Smooth muscle cell (in vitro differentiated cells): ENCODE measurements at regions not wholly inside any gene's neighbourhood (a gene's known extent, or its start where the extent isn't known, plus 50 kb on each side); places are given as distances from the start of the nearest gene placed in this dataset.

Experiments used
- DNase-seq: peaks from one replicate; lab custom pipeline; 2025; ENCODE audit not compliant: unreplicated experiment; lab: John Stamatoyannopoulos, UW
- H2AFZ ChIP-seq: fragments of 200-600 bp; sonication (generic); 2 replicates; pipeline ENCODE4 v1.6.0; 2016; ENCODE audit warnings: antibody characterized with exemption, low read depth, mild to moderate bottlenecking
- H3F3A ChIP-seq: fragments of 200-600 bp; sonication (generic); 2 replicates; pipeline ENCODE4 v1.6.0; 2017; ENCODE audit warnings: antibody characterized with exemption, low read depth
- H3K27ac ChIP-seq: fragments of 200-600 bp; sonication (generic); 2 replicates; pipeline ENCODE4 v1.5.1; 2016; ENCODE audit warnings: low read depth, mild to moderate bottlenecking
- H3K27me3 ChIP-seq: fragments of 200-600 bp; sonication (generic); 2 replicates; pipeline ENCODE4 v1.6.1; 2016; ENCODE audit warnings: low read depth, mild to moderate bottlenecking
- H3K36me3 ChIP-seq: fragments of 200-600 bp; sonication (generic); 2 replicates; pipeline ENCODE4 v1.5.1; 2016; ENCODE audit warnings: low read depth
- H3K4me1 ChIP-seq: fragments of 200-600 bp; sonication (generic); 2 replicates; pipeline ENCODE4 v1.5.1; 2016; ENCODE audit warnings: low read depth
- H3K4me2 ChIP-seq: fragments of 200-600 bp; sonication (generic); 2 replicates; pipeline ENCODE4 v1.6.0; 2016; ENCODE audit warnings: mild to moderate bottlenecking
- H3K4me3 ChIP-seq: fragments of 200-600 bp; sonication (generic); 2 replicates; pipeline ENCODE4 v1.5.1; 2016; ENCODE audit warnings: mild to moderate bottlenecking
- H3K79me2 ChIP-seq: fragments of 200-600 bp; sonication (generic); 2 replicates; pipeline ENCODE4 v1.6.0; 2016; ENCODE audit warnings: low read depth, mild to moderate bottlenecking
- H3K9ac ChIP-seq: fragments of 200-600 bp; sonication (generic); 2 replicates; pipeline ENCODE4 v1.6.0; 2016; ENCODE audit warnings: low read depth
- H3K9me3 ChIP-seq: fragments of 200-600 bp; sonication (generic); replicated peaks from 2 replicates; pipeline ENCODE4 v1.5.1; 2016; ENCODE audit warnings: low read depth
- H4K20me1 ChIP-seq: fragments of 200-600 bp; sonication (generic); 2 replicates; pipeline ENCODE4 v1.6.0; 2016; ENCODE audit warnings: low read depth
- CTCF ChIP-seq: fragments of 200-600 bp; sonication (generic); IDR thresholded peaks from 2 replicates; pipeline ENCODE4 v1.5.1; 2017; ENCODE audit warnings: borderline replicate concordance, mild to moderate bottlenecking, antibody characterized with exemption; ENCODE audit not compliant: insufficient read depth, poor library complexity, severe bottlenecking
- WGBS: methylation state at CpG from one replicate; pipeline ENCODE4 v1.1.7; 2016; ENCODE audit warnings: low lambda C conversion rate; 5-methylcytosine and 5-hydroxymethylcytosine counted together

- no peaks in the 10 kb centered on the region for H3K36me3 ChIP-seq
- no peaks in the 10 kb centered on the region for H3F3A ChIP-seq
- 82% methylated on average over 3 of the region's 3 CpGs for WGBS
- no peak overlapping the region for H2AFZ ChIP-seq
- no peaks in the 10 kb centered on the region for H3K79me2 ChIP-seq
- no peaks in the 10 kb centered on the region for H3K27me3 ChIP-seq
- no peaks in the 10 kb centered on the region for H3K4me1 ChIP-seq
- no peak for TF ChIP-seq CTCF
- no peak overlapping the region for H3K27ac ChIP-seq
- no peaks in the 10 kb centered on the region for H3K9me3 ChIP-seq
- H3K9ac ChIP-seq, result no peak overlapping the region
- H3K4me3 ChIP-seq, result no peak overlapping the region
- no peaks in the 10 kb centered on the region for H4K20me1 ChIP-seq
- DNase-seq, result no peak
- no peak overlapping the region for H3K4me2 ChIP-seq
These were observed 299.3 kb downstream of the FBXW7 start for GRCh38 chr4:152236519-152237056.

DNA sequence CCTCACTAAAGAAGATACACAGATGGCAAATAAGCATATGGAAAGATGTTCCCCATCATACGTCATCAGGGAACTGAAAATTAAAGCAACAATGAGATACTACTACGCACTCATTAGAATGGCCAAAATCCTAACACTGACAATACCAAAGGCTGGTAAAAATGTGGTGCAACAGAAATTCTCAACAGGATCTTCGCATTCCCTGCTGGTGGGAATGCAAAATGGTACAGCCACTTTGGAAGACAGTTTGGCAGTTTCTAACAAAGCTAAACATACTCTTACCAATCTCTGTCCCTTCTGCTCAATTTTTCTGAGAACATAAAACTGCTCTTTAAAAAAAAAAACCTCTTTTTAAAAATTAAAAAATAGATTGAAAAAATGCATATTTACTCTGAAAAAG lies 300.2 kb downstream of the FBXW7 start:
- Histone ChIP-seq H2AFZ (no peak overlapping the region), H3F3A (no peaks in the 10 kb centered on the region), H3K79me2 (no peaks in the 10 kb centered on the region), H3K9me3 (no peaks in the 10 kb centered on the region), H3K9ac (no peak overlapping the region), H3K36me3 (no peaks in the 10 kb centered on the region), H3K27me3 (no peaks in the 10 kb centered on the region), H3K4me2 (no peak overlapping the region), H3K4me1 (no peaks in the 10 kb centered on the region), H3K27ac (no peak overlapping the region), H4K20me1 (no peaks in the 10 kb centered on the region), H3K4me3 (no peak overlapping the region)
- TF ChIP-seq CTCF, result no peak
- WGBS, result 99% methylated on average over 3 of the region's 3 CpGs
- no peak for DNase-seq

DNA sequence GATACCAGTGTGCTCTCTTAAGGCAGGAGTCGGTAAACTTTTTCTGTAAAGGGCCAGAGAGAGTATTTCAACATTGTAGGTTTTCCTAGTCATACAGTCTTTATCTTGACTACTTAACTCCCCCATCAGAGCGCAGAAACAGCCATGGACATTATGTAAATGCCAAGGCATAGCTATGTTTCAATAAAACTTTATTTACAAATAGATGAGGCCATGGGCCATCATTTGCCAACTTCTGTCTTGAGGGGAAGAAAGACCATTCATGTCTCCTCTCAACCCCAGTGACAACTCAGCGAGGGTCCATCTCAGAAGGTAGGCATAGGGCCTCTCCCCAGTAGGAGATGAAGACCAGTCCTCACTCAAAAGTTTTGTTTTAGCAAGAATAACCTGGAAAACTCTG lies 301.3 kb downstream of the FBXW7 start:
- Histone ChIP-seq H3K27me3 (no peaks in the 10 kb centered on the region), H2AFZ (no peak overlapping the region), H3K4me2 (no peak overlapping the region), H4K20me1 (no peaks in the 10 kb centered on the region), H3K27ac (no peak overlapping the region), H3K79me2 (no peaks in the 10 kb centered on the region), H3K36me3 (no peaks in the 10 kb centered on the region), H3K9ac (no peak overlapping the region), H3K4me3 (no peak overlapping the region), H3K4me1 (no peaks in the 10 kb centered on the region), H3K9me3 (no peaks in the 10 kb centered on the region), H3F3A (no peaks in the 10 kb centered on the region)
- 95% methylated on average over 3 of the region's 3 CpGs for WGBS
- no peak for DNase-seq
- TF ChIP-seq CTCF, result no peak

DNA sequence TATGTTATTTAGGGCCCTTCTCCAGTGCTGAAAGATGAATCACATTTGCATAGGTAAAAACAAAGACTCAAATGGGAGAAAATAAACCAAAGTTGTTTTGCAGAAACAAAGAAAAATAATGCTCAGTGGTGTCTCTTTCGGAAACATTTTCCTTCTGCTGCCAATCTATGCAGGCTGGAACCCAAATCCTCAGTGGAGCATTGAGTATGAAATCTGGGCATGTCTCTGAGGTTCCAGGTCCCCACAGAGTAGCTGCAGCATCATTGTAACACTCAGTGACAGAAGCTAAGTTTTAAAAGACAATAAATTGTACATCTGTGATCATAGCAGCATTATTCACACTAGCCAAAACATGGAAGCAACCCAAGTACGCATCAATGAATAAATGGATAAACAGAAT lies 303.6 kb downstream of the FBXW7 start:
- Histone ChIP-seq H3K36me3 (no peaks in the 10 kb centered on the region), H3K4me1 (no peaks in the 10 kb centered on the region), H3K27ac (no peak overlapping the region), H3K27me3 (no peaks in the 10 kb centered on the region), H2AFZ (no peak overlapping the region), H3K4me2 (no peak overlapping the region), H3K9ac (no peak overlapping the region), H4K20me1 (no peaks in the 10 kb centered on the region), H3K9me3 (no peaks in the 10 kb centered on the region), H3F3A (no peaks in the 10 kb centered on the region), H3K4me3 (no peak overlapping the region), H3K79me2 (no peaks in the 10 kb centered on the region)
- DNase-seq, result no peak
- no peak for TF ChIP-seq CTCF
- WGBS, result 88% methylated on average over 2 of the region's 2 CpGs
